ENCODE measurements at regions not wholly inside any gene's neighbourhood (a gene's known extent, or its start where the extent isn't known, plus 50 kb on each side); places are given as distances from the start of the nearest gene placed in this dataset.

DNA sequence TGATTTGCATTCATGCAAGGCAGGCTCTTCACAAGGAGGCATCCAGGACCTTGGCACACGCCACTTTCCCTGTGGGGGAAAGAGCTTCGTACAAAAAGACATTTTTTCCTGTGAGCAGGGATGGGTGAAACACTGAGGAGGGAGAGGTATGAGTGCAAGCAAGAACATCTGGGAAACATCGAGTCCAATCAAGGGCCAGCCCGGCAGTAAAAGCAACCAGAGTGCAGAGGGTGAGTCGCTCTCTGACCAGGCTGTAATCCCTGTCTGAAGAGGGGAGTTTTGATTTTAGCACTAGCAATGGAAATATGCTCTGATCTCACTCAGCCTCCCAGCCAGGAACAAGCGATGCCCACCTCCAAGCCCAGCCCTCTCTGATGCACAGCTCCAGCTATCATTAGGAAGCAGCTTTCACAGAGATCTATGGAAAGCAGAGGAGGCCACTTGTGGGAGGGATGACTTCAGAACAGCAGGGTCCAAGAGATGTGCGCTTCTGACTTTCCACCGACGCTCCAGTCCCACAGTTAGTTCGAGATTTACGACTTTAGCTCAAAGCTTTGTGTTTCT is 211.0 kb upstream of the ADAMTS16 start:
- DNase-seq (ENCODE audit: low read depth), result no peak

DNA sequence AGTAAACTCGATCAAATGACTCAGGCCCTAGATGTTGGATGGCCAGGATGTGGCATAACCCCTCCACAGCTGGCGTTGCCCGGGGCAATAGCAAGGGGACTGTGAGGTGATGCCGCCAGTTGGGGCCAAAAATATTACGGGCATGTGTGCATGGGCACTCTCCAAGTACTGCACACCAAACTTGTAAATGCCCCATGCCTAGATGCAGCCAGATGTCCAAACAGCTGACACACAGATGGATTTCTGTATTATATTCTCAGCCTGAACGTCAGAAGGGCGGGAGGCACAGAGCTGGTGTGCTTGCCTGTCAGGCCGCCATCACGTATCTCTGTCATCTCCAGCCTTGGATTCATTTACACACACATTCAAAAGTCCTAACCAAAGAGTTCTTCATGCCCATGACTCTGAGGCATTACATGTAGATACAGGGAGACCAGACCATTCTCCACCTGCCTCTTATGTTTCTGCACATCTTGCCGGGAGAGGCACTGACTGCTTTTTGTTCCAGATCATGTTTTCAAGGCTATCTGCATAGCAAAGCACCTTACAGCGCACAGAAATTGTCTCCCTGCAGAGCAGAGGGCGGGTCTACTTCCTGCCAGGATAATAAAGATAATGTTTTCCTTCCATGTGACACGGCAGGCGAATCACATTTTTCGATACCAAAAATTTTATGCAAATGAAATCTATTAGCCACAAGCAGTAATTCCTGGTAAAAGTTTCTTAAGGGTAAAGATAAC is 200.9 kb upstream of the ADAMTS16 start:
- no peak for DNase-seq (ENCODE audit: low read depth)

DNA sequence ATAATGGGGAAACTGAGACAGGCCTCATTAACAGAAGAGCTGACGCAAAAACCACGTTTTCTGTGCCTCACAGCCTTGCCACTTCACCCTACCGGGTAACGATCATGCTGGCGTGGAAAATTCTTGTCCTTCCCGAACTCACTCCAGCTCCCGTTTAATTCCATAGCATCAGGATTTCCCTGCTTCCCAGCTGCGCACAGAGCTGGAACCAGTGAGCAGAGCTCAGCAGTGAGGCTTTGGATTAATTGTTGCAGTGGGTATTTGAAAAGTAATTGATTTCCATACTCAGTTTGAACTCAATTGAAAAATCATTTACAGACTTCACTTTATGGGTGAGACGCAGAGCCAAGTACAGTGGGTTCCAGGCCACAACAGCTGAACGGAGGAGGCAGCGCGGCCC is 199.0 kb upstream of the ADAMTS16 start:
- DNase-seq (ENCODE audit: low read depth), result no peak

DNA sequence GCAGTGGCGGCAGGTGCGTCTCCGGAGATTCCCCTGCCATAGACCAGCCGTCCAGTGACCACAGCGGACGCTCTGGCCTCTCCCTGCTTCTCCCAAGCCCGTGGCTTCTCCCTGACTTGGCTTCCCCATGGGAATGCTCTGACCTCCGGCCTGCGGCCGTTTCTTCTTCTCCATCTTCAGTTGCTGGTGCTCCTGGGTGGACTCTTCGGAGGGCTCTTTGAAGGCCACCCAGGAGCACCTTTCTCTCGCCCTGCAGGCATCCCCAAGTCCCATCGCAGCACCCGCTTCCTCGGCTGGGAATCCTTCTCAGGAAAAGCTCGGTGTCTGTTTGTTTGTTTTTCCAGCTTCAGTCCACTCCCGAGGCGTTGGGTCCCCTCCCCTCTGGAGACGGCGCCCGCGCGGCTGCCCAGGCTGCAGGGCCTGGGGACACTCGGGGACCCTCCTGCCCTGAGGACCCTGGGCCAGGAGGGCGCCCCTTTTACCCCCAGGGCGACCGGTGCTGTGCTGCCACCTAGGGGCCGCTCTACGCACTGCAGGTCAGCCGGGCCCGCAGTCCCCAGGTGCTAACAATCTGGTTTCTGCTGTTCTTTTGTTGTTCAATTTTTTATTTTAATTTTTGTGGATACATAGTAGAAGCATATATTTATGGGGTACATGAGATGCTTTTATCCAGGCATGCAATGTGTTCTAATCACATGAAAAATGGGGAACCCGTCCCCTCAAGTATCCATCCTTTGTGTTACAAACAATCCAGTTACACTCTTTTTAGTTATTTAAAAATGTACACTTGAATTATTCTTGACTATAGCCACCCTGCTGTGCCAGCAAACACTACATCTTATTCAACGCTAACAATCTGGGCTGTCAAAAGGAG is 197.9 kb upstream of the ADAMTS16 start:
- no peak for DNase-seq (ENCODE audit: low read depth)

DNA sequence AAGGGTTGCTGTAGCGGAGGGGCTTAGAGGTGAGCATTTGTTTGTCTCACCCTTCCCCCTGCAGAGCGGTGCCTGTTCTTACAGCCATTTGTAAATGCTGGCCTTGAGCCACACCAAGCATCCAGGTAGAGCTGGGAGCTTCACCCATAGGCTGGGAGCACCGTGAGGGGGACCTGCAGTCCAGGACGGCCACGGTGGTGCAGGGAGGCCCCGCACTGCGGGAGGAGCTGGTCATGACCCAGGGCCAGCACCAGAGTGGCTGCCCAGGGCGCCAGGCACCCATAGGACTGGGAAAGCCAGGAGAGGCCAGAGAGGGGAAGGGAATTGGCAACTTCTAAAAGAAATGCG is 197.3 kb upstream of the ADAMTS16 start:
- DNase-seq (ENCODE audit: low read depth), result no peak

DNA sequence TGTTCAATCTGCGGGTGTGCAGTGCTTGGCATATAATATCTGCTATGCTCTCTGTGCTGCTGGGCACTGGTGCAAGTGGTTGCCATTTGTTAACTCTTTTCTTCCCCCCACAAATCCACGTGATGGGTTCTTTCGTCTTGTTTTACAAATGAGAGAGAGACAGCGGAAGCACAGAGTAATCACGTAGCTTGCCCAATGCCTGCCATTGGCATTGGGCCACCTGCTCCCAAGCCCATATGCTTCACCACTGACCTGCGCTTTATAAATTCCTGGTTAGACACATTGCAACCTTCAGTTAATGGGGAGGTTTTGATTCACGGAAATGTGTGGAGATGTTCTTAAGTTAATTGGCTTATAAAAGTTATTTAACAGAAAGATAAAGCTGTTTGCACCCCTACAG is 194.8 kb upstream of the ADAMTS16 start:
- DNase-seq (ENCODE audit: low read depth), result no peak

DNA sequence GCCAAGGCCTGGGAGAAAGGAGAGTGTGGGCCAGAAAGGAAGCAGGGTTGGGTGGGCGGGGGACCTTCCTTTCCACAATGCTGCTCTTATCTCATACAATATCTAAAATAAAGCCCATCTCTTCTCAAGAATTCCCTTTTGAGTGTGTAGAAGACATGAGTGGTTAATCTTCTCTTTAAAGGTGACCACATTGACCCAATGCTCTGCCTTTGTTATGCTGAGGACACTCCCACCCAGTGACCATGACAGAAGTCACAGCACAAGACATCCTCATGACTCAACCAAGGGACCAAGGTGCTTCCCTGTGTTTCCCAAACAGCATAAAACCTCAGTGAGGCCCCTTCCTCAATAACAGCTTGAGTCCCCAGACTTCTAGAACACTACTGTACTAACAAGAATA is 193.0 kb upstream of the ADAMTS16 start:
- DNase-seq (ENCODE audit: low read depth), result no peak

DNA sequence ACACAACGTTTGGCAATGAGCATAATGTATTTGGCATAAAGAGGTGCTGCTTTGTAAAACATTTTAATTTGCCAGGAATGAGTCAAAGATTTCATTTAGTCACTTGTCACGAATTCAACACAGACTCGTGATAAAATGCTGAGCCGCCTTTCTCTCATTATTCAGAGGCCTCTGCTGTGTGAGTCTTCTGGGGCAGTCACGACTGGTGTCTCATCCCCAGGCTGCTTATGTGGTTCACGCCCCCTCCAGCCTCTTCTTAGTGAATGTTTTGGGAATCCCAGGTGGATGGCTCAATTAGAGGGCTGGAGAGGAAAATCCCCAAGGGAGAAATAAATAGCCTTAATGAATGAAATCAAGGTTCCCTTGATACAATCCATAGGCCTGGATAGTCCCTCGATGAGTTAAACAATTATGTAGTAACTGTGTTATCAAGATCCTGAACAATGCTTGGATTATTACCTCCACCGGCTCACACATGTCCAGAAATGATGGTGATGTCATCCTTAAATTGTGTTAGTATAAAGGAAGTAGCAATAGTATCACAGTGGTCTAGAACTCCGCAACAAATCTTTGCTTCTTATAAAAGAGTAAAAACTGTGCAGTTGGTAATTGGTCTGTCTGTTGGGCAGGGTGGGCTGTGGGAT is 192.1 kb upstream of the ADAMTS16 start:
- DNase-seq (ENCODE audit: low read depth), result no peak

DNA sequence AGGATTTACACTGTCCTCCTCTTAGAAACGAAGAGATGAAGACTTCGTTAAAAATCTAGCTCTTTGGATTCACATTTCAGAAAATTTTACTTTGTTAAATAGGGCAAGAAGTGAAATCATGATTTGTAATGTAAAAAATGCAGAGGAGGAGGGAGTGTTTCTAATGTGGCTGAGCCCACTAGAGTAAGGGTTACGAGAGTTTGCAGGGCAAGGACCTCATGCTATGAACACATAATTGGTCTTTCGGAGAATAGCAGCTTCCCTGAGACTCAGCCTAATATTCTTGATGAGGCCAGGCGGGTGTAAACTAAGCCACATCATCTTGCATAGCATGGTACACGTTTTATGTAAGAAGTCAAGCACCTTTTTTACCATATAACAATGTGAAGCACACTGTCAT is 191.0 kb upstream of the ADAMTS16 start:
- no peak for DNase-seq (ENCODE audit: low read depth)

DNA sequence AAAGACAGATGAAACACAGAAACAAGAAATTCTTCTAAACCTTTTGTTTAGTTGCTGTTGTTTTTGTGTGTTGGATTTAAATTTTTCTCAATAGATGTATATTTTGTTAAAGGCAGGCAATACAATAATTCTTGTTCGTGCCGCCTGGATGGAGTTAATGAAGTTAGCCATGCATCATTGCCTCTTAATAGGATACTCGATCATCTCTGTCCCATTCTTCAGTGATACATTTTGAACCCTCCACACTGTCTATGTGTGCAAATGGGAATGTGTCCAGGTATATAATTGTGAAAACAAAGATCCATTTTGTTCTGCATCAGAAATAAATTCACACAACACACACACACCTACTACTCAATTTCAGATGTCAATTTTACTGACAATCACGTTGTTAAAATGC is 186.6 kb upstream of the ADAMTS16 start:
- DNase-seq (ENCODE audit: low read depth), result no peak

DNA sequence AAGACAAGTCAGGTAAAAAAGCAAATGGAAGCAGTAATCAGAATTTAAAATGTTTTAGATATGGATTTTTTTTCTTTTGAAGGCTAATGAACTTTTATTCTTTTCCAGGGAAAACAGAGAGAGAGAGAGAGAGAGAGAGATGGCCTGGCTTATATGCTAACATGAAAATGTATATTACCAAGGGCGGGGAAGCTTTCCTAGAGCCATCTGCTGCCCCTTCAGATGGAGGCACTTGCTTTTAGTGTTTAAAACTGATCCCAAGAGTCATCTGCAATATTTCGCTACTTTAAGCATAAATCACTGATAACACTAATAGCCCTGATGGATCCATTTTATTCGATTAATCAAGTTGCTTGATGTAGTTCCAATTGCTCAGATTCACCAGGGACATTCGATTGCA is 186.1 kb upstream of the ADAMTS16 start:
- no peak for DNase-seq (ENCODE audit: low read depth)

DNA sequence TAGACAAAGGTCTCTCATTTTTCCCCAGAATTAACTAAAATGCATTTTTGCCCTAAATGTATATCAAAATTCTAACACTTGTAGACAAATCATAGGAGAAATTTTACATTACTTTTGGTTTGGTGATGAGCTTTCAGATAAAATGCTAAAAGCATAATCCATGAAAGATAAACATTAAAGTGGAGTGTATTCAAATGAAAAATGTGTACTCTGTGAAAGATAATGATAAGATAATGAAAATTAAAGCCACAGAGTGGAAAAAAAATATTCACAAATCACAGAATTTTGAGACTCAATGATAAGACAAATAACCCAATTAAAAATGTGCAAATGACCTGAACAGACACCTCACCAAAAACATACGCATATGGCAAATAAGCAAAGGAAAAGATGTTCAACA is 176.9 kb upstream of the ADAMTS16 start:
- no peak for DNase-seq (ENCODE audit: low read depth)

DNA sequence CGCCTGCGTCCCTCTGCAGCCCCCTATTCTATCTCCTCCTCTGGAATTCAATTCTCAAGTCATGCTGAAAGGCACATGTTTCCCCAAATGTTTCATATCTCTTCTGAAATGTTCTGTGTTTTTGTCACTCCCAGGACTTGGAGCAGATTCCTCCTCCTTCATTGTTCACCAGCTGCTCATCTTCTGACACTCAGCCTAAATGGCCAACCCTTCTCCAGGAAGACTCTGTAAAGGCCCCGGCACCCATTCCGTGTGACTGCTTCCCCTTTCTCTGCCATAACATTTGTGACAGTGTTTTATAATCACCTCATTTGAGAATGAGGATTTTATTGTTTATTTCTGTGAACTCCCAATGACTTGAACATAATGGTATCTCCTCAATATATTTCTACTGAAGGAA is 170.8 kb upstream of the ADAMTS16 start:
- DNase-seq (ENCODE audit: low read depth), result no peak

DNA sequence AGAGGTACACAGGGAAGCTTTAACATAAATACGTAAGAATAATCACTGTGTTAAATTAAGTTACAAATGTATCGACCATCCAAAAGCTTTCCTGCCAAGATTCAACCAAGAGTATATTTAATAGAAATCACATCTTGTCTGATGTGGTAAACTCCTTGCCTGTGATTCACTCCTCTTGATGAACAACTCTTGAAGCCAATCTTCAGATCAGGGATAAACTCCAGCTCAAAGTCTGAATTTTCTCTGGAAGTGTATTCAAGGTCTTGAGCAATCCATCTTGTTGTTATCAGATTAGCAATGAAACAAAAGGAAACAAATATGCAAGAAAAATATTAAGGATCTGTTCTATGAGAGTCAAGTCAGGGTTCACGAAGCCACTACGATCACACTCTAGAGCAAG is 170.0 kb upstream of the ADAMTS16 start:
- DNase-seq (ENCODE audit: low read depth), result no peak

DNA sequence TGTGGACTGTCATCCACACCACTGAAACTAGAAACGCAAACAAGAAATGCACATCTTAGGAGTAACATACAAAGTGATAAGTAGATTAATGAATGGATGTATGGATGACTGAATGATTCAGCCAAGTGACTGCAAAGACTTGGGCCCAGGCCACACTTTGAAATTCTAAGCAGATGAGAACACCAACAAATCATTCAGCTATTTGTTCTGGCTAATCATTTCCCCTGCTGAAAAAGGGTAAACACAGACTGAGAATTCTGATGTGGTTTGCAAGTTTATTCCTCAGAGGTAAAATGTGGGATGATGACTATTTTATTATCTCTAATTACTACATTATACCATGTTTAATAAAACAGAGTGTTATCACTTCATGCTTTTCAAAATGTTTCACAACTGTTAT is 163.2 kb upstream of the ADAMTS16 start:
- DNase-seq (ENCODE audit: low read depth), result peak; percentile 93

DNA sequence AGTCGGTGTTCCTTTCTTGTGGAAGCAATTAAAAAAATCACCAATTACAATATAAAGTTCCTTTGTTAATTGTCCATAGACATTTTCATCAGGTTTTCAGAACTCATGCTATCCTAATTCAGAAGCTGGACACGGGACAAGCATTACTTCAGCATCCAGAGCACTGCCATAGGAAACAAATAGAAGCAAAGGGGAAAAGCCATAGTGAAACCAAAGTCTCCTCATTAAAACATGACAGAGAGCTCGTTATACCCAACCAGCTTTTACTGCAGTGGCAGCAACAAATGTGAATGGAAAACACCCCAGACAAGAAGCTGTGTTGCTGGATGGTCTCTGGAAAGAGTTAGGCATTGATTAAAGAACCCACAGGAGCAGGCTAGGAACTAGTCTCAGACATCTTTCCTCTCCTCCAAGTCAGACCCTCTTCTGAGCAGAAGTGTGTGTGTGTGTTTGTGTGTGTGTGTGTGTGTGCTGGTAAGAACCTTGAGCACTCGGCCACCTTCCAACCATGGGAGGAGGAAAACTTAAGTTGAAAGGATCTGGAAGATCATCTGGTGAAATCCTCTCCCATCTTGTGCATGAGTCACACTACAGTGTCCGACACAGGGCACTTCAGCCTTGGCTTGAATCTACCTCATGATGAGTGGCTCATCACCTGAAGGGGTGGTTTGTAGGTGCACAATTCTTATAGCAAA is 162.6 kb upstream of the ADAMTS16 start:
- peak; percentile 48 for DNase-seq (ENCODE audit: low read depth)

DNA sequence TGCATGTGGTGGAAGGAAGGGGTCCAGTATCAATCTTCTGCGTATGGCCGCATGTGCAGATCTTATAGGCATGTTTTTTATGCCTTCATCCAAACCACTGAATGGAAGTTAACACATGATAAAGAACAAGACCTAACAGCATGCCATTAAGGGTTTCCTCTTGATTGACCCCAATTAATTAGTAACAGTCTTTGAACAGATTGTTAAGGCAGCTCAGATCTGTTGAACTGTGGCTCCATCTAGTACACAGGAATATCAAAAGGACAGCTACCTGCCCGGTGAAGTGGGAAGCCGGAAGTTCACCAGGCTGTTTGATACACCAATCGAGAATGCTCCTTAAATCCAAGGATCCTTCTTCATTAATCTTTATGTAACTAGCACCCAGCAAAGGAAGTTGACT is 159.9 kb upstream of the ADAMTS16 start:
- peak; percentile 52 for DNase-seq (ENCODE audit: low read depth)

DNA sequence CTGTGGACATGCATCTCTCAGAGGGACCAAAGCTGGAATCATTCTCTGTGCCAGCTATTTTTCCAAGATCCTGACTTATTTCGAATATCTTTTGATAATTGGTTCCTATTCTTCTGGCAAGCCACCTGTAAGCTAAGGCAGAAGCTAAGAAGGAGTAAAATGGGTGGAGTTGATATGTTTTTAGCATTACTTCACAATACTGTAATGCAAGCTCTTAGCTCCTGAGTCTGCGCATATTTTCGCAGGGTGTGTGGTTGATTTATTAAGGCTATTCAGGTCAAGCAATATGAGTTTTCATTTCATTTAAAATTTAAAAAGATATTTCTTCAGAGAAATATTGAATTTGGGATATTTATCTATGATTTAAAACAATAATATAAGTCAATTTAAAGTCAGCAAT is 158.5 kb upstream of the ADAMTS16 start:
- no peak for DNase-seq (ENCODE audit: low read depth)

DNA sequence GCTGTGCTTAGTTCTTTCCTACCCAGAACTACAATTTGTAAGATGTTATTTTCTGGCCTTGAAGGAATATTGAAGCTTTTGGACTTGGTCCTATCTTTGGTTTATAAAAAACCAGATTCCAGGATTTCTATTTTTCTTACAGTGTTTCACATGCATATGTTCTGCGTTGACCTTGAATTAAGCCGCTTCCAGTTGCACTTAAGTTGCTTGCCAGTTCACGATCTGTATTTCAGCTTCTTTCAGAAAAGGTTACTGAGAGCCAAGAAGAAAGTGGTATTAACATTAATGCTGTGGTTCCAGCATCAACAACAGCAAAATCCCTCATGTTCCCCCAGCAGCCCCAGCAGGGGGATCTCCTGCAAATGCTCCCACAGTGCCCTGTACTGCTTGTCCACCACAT is 156.4 kb upstream of the ADAMTS16 start:
- no peak for DNase-seq (ENCODE audit: low read depth)

DNA sequence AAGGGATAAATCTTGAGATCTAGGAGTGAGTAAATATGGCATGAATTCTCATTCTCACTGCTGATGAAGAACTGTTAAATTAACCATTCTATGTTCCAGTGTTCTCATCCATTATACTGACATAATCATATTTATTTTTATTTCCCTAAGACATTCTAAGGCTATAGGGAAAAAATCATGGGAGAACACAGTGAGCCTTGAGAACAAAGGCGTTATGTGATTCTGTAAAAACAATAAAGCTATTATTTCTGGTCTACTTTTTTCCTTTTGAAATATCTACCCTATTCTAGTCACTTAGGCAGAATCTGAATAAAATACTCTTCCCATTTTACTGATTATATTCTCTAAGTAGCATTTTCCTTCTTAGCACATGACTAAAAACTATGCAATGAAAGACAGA is 155.7 kb upstream of the ADAMTS16 start:
- DNase-seq (ENCODE audit: low read depth), result no peak

DNA sequence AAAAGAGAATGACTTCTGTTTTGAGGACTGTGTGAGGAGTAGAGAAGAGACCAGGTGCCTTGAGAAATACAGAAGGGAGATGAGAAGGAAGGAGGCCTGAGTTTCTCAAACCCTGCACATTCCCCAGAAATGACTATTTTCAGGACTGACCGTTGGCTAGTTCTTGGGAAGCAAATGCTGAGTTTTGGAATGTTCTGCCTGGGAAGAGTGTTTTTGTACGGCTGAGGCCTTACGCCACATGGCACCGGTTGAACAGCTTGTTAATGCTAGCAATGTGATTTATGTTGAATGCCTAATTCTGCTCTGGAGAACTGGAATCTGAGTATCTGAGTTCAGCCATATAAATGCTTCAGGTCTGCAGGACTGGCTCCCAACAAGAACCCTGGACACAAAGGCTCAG is 152.7 kb upstream of the ADAMTS16 start:
- peak; percentile 64 for DNase-seq (ENCODE audit: low read depth)

DNA sequence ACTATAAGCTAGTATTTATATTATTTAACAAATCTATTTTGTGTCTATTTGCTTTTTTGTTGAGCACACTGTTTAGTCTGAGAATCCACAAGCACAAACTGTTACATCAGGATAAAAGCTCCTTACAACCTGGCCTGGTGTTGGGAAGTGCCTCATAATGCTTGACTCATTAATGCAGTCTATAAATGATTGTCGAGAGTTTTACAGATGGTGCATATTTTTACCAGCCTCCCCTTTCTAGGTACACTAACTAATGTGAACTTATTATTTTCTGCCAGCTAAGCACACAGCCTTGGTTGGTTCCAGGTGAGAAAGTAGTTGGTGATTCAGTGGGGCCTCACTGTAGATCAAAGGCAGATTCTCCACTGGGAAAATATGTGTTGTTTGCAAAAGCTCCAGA is 151.0 kb upstream of the ADAMTS16 start:
- peak; percentile 99 for DNase-seq (ENCODE audit: low read depth)
